HG03378 (cell line): ENCODE measurements at regions not wholly inside any gene's neighbourhood (a gene's known extent, or its start where the extent isn't known, plus 50 kb on each side); places are given as distances from the start of the nearest gene placed in this dataset.

Experiments
- ATAC-seq: cut with Tn5 transposase; IDR thresholded peaks from one replicate; pipeline ENCODE4 v1.9.1; 2021; ENCODE audit warnings: mild to moderate bottlenecking, moderate library complexity; ENCODE audit not compliant: unreplicated experiment

GRCh38 chr13:107091861-107092260, 523.9 kb upstream of the ARGLU1 start:
- ATAC-seq = no peak

- no peak for ATAC-seq
Measured at GRCh38 chr13:107091428-107091827, 523.5 kb upstream of the ARGLU1 start.

DNA sequence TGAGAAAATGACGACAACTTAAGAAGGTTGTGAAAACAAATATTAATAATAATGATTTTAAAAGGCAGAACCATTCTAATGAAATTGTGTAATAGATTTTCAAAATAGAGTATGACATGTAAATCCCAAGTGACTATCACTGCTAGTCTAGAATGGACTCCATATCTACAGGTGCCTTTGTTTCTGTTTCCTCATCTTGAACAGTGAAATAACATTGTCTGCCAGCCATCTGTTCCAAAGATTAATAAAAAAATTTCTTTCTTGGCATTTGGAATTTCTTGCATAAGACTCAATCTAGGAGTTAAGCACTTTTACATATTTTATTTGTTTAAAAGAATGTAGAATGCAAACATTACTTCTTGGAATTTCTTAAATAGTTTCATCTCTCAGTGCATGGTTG, 520.1 kb upstream of the ARGLU1 start:
- ATAC-seq = no peak

GRCh38 chr13:107079423-107080049, 511.6 kb upstream of the ARGLU1 start:
- no peak for ATAC-seq

DNA sequence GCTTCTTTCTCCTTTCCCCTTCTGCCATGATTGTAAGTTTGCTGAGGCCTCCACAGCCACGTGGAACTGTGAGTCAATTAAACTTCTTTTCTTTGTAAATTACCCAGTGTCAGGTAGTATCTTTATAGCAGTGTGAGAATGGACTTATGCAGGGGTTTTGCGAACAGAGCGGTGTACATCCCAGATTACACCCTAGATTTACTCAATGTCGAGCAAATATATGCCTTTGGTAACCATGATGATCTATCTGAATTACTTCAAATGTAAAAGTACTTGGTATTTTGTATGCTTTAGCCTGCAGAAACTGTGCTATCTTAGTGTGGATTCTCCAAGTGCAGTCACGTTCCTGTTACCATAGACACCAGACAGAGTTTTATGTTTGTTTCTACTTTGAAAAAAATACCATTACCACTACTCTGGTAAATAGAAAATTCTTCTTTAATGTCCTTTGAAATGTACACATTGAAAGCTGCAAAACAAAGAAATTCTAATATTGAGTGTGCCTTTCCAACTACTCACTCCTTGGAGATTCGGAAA, 510.4 kb upstream of the ARGLU1 start:
- ATAC-seq = no peak

- ATAC-seq = no peak
Measured at GRCh38 chr13:107076801-107077200, 508.9 kb upstream of the ARGLU1 start.

- no peak for ATAC-seq
Measured at GRCh38 chr13:107075576-107075975, 507.6 kb upstream of the ARGLU1 start.

GRCh38 chr13:107070792-107071191, 502.9 kb upstream of the ARGLU1 start:
- no peak for ATAC-seq

- no peak for ATAC-seq
Measured at GRCh38 chr13:107069108-107069776, 501.3 kb upstream of the ARGLU1 start.

DNA sequence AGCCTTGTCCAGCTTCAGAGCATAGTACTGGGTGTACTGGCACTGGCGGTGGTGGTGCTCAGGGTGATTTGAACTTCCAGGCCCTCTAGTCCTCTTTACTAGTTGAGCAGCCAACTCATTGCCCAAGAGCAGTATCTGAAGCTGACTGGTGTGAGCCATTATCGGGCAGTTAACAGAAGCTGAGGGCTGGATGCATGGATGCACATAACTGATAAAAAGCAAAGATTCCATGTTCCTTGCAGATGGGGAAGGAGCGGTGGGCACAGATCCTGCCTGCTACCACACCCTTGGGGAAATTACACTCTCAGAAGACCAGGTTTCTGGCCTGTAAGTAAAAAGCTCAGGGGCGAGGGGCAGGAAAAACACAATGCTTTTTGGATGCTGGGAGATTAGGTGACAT, 499.4 kb upstream of the ARGLU1 start:
- ATAC-seq = no peak

DNA sequence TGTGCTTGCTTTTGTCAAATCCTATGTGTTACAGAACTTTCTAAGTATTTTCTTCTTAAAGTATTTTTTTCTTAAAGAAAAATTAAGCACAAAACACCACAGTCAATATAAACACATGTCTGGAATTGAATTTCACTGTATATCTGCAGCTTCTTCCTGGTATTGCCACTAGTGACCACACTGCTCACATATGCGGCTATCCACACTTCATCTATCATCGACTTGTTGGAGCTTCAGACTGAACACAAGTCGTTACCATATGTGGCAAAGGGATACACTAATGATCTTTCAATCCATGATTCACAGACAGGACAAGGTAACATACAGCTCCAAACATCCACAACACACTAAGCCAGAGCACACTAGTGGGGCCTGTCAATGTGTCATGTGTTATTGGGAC, 498.4 kb upstream of the ARGLU1 start:
- ATAC-seq = no peak

- no peak for ATAC-seq
Measured at GRCh38 chr13:107065036-107065435, 497.1 kb upstream of the ARGLU1 start.

DNA sequence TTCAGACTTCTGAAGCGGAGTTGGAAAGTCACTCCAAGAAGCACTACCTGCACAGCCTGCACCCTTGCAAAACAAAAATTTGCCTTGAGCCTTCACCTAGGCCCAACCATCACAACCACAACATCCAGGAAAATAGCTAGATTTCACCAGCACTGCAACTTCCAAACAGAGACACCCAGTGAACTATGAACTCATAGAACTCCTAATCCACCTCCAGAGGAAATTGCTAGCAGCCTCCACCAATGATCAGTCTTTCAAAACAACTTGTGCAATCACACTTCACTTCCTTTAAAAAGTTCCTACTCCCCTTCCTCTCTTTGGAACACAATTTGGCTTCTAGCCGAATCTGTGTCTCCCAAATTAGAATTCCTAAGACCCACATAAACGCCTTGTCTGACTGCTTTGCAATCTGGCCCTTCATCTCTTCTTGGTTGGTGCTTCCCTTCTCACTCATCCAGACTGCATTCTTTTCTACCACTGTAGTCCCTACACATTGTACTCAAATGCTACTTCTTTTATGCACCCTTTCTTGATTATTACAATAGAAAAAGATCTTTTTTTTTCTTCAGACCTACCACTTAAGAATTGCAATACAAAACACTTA, 489.2 kb upstream of the ARGLU1 start:
- ATAC-seq = no peak

DNA sequence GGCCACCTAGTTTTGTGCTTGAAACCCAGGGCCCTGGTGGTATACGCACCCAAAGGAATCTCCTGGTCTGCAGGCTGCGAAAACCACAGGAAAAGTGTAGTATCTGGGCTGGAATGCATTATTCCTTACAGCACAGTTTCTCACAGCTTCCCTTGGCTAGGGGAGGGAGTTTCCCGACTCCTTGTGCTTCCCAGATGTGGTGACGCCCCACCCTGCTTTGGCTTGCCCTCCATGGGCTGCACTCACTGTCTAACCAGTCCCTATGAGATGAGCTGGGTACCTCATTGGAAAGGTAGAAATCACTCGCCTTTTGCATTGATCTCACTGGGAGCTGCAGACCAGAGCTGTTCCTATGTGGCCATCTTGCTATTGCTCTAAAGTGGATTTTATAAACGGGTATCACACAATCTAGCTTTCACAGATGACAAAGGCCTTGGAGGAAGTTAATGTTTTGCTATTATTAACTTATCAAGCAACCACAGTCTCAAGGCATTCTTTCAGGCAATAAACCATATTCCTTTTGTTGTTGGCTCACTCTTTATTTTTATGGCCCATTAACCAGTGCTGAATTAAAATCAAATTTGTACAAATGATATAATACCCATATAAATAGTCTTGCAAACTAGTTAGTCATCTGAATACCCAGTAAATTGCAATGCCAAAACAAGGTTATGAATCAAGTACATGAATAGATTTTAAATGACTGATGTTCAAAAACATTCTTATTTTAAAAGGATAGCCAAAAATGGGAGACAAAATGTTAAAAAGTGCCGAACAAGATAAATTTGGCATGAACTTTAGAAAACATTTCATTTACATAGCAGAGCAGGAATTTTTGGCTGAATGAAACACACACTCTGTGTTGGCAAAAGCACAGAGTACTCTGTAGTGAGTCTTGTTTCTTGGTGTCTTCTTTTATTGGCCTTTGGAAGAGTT, 475.4 kb upstream of the ARGLU1 start:
- ATAC-seq = no peak

GRCh38 chr13:107035778-107036177, 467.8 kb upstream of the ARGLU1 start:
- no peak for ATAC-seq

GRCh38 chr13:107035186-107035585, 467.2 kb upstream of the ARGLU1 start:
- no peak for ATAC-seq

DNA sequence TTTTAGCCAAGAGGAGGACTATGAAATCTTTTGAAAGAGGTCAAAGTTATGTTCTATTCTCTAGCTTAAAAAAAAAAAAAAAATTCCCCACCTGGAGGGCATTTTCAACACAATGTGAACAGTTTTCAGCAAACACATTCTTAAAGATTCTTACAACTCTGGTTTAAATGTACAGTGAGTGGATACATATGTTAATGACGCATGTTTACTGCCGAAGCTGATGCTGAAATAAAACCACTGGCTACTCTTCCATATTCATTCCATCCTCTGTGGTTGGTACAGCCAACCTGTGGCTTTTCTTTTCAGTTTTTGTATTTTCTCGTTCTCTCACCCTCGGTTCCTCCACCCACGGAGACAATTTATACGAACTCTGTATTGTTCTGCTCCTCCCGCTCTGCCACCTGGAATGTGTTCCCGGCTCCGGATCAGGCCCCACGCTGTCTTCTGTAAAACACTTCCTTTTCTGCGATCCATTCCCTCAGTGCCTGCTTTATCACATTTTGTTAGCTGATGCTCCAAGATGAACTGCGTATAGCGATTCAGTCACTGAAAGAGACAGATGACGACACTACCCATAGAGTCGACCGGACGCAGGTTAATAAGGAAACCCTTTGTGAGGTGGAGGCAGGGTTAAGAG, 466.4 kb upstream of the ARGLU1 start:
- ATAC-seq = no peak

- no peak for ATAC-seq
Measured at GRCh38 chr13:107031716-107032115, 463.8 kb upstream of the ARGLU1 start.

DNA sequence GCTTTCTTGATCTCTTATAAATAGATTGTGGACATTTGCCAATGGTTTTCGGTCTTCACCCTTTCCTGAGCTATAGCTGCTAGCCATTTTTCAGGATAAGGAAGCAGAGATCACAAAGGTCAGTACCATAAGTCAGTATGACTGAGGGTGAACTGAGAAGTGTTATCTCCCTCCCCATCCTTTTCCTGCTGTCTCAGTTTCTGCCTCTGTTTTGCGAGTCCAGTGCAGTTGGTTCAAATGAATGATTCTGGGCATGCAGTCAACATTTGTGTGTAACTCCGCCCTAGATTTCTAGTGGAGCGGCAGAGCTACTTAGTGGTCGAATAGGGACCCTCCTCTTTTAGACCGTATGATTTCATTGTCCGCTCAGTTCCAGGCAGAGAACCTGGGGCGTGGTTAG, 460.8 kb upstream of the ARGLU1 start:
- ATAC-seq = no peak

- no peak for ATAC-seq
Measured at GRCh38 chr13:107025991-107026390, 458.1 kb upstream of the ARGLU1 start.

- ATAC-seq = no peak
Measured at GRCh38 chr13:107023335-107023734, 455.4 kb upstream of the ARGLU1 start.
